ENCODE measurements at regions not wholly inside any gene's neighbourhood (a gene's known extent, or its start where the extent isn't known, plus 50 kb on each side); places are given as distances from the start of the nearest gene placed in this dataset.
"Not testable (repeated sequence)": the region's sequence is repeated elsewhere in the genome, so short reads cannot be mapped to it uniquely, and the experiment has no call there.

- no peak for DNase-seq
Observed at GRCh38 chr13:90027409-90027808, 1320.1 kb upstream of the MIR17HG start.

DNA sequence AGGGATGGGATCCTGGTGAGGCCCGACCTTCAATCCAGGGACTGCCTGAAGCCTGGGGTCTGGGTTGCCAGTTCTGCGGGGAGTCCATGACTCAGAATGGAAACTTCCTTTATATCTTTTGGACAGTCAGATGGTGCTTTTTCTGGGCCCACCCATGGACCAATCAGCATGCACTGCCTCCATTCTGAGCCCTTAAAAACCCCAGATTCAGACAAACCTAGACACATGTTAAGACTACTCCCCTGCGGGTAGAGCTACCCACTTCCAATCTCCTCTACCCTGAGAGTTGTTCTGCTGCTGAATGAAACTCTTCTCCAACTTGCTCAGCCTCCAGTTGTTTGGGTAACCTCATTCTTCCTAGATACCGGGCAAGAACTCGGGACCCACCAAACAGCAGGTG lies 1315.2 kb upstream of the MIR17HG start:
- DNase-seq, result no peak

DNA sequence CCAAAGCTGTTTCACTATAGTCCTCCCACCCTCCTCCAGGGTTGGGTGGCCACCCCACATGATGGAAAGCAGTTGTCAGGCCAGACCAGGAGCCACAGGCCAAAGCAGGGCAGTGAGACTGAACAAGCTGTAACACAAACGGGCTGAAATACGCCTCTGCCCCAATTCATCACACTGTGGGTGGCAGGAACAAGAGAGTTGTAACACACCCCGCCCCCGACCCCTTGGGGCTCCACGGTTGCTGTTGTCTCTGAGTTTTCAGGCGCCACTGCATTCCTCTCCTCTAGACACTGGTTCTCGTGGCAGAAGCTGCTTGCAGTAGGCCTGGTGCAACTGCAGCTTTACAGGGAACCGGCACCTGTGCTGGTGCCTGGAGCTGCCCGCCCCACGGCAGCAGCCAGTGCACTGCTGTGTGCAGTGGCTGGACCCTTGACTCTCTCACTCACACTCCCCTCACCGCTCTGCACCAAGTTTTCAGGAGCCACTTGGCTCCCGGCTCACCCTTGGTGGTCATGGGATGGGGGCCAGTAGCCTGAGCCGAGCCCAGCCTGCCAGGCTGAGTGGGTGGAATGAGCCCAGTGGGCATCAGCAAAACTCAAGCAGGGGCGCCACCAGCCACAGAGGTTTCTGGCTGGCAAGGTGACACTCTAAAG lies 1314.5 kb upstream of the MIR17HG start:
- no peak for DNase-seq

DNA sequence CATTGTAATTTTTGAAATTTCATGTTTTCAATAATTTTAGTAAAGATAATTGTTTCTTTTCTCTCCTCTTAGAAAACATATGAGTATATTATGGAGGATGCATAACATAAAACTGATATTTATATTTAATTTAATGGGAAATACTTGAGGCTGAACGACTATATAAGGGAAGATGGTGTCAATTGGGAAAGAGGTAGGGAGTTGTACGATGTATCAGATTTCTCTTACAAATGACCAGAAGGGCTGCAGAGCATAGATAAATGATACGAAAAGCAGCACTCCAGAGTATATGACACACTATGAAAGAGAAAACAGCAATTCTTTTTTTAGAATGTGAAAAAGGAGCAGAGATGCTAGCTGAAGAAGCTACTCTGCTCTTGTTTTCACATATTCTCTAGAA lies 1308.0 kb upstream of the MIR17HG start:
- DNase-seq, result no peak

DNA sequence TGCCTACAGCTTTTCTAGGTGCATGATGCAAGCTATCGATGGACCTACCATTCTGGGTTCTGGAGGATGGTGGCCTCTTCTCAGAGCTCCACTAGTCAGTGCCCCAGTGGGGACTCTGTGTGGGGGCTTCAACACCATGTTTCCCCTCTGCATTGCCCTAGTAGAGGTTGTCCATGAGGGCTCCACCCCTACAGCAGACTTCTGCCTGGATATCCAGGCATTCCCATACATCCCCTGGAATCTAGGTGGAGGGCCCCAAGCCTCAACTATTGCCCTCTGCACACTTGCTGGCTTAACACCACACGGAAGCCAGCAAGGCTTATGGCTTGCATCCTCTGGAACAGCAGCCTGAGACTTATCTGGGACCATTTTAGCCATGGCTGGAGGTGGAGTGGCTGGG lies 1299.9 kb upstream of the MIR17HG start:
- DNase-seq, result no peak

- DNase-seq, result no peak
Observed at GRCh38 chr13:90049989-90050671, 1297.4 kb upstream of the MIR17HG start.

- DNase-seq, result no peak
Observed at GRCh38 chr13:90055121-90055520, 1292.4 kb upstream of the MIR17HG start.

DNA sequence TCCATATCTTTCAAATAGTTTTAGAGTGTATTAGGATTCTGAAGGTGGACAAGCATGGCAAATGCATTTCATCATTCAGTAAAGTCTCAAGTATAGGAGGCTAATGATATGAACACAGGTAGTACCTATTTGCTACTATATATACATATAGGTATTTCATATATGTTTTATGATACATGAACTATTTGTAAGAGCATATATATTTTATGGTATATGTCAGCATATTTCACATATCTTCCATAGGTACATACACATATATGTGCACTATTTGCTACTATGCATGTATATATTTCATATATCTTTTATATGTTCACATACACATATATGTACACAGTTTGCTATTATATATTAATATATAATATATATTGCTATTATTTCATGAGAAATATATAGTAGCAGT lies 1291.7 kb upstream of the MIR17HG start:
- no peak for DNase-seq

DNA sequence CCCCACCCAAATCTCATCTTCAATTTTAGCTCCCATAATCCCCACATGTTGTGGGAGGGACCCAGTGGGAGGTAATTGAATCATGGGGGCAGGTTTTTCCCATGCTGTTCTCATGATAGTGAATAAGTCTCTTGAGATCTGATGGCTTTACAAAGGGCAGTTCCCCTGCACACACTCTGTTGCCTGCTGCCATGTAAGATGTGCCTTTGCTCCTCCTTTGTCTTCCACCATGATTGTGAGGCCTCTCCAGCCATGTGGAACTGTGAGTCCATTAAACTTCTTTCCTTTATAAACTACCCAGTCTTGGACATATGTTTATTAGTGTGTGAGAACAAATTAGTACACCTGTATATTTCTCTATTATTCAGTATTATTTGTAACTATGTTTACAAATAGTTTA lies 1283.3 kb upstream of the MIR17HG start:
- DNase-seq, result not testable (repeated sequence)

DNA sequence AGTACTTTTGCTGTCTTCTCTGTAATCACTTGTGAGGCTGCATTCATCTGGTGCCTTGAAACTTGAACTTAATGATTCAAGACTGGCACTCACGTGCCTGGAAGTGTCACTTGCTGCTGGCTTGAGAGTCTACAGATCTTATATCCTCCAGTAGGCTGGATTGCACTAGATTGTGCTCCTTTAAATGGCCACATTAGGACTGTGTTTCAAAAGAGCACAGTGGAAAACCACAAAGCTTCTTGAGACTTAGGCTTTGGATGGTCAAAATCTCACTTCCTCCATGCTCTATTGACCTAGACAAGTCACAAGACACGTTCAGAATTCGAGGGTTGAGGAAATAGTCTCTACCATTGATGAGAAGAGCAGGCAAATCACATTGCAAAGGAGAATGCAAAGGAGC lies 1278.8 kb upstream of the MIR17HG start:
- no peak for DNase-seq

DNA sequence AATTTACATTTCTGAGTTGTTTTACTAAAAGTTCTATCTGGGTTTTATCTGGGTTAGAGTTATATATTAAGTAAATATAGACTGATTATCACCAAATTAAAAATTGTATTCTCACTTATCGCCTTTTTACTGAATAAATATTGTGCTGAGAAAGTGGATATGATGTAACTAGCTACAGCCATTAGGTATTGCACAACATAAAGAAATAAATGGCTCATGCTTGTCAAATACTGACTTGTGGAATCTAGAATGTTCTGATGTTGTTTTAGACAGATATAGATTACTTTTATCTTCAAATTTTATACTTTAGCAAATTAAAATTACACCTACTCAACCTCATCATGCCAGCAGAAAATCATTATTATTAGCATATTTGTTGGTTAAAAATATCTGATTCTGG lies 1277.1 kb upstream of the MIR17HG start:
- no peak for DNase-seq

DNA sequence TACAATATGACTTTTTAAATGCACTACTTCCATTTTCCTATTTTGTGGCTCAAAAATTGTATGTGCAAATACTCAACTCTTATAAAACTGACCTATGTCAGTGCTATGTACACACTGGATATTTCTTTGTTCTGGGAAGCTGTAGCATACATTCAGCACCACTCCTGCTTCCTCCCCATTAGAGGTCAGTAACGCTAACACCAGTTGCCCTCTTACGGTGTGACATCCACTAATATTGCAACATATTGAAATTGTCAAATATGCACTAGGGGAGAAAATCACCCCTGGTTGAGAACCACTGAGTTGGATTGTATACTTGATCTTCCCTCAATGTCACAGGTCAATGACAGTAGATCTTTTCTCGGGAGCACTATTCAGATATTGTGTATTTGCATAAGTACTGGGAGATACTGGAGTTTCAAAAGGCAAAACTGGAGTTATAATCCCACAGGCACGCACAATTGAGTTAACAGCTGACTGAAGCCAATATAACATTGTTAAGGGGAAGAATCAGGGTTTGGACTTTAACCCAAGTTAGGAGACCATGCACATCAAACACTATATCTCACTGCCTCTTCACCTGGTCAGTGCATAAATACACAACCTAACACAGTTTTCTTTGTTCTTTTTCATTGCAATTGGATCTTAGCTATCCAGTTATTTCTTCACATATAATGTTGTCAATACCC lies 1276.5 kb upstream of the MIR17HG start:
- no peak for DNase-seq

- no peak for DNase-seq
Observed at GRCh38 chr13:90084684-90085290, 1262.7 kb upstream of the MIR17HG start.

DNA sequence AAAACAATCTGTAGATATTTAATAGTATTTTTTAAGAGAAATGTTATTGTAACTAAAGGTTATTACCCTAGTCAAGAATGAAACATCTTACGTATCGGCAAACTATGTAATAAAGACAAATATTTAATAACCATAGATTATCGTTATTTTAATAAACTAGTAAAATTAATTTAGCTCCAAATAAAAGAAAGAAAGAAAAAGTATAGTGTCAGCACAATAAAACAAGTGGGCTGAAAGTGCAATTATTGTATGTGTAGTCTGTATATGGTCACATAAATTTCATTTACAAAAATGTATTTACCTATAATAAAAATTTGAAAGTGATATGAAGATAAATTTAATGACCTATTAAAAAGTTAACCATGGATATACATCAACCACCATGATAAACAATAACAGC lies 1258.4 kb upstream of the MIR17HG start:
- no peak for DNase-seq

DNA sequence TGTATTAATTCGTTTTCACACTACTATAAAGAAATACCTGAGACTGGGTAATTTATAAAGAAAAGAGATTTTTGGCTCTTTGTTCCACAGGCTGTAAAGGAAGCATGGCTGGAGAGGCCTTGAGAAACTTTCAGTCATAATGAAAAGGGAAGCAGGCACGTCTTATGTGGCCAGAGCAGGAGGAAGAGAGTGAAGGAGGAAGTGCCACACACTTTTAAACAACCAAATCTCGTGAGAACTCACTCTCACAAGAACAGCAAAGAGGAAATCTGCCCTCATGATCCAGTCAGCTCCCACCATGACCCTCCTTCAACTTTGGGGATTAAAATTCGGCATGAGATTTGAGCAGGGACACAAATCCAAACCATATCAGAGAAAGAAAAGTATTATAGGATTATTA lies 1255.9 kb upstream of the MIR17HG start:
- no peak for DNase-seq

GRCh38 chr13:90094357-90094756 lies 1253.1 kb upstream of the MIR17HG start:
- DNase-seq, result no peak

DNA sequence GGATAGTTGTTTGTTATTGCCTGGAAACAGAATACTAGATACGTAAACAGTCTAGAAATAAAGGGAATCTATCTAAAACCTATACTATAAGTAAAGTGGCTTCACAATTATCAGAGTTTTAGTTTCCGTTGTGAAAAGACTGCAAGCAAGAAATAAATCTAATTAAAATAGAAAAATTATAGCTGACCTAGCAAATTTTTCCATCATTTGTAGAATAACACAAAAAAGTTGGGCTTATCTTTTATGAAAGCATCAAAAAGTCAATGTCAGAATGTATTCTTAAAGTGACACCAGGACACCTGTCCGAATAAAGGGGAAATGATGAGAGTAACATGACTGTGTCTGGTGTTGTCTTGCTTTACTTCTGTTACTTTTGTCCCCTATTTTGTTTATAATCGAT lies 1248.9 kb upstream of the MIR17HG start:
- no peak for DNase-seq

GRCh38 chr13:90099847-90100246 lies 1247.6 kb upstream of the MIR17HG start:
- no peak for DNase-seq

- no peak for DNase-seq
Observed at GRCh38 chr13:90103099-90103784, 1244.2 kb upstream of the MIR17HG start.

DNA sequence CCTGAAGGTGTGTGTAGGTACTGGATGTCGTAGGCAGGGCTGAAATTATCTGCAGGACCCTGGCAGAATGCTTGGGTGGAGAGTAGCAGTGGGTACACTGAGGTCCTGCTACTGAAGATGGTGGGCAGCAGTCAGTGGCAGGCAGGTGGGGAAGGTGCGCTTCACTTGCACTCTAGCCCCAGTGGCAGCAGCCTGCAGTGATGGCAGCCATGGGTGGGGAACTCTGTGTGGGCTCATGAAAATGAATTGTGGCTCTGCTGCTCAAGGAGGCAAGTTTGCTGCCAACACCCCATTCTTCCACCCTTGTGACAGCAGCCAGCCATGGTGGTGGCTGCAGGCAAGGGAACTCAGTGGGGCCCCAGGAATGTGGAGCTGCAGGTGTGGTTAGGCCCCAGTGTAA lies 1242.7 kb upstream of the MIR17HG start:
- no peak for DNase-seq

DNA sequence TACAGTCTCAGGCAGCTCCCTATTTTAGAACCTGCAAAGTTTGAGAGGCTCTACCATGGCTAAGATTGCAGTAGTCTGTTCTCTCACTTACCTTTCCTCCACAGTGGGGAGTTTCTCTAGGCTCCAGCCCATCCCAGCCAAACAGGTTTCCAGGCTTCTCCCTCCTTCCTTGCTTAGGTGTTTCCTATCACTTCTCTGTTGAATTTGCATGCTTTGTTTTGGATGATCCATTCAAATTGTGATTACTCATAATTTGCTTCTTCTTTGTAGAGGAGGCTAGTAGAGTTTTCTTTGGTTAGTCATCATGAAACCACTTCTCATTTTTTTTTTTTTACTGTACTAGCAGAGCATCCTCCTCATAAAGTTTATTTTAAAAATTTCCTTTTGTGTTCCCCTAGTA lies 1242.2 kb upstream of the MIR17HG start:
- no peak for DNase-seq

- no peak for DNase-seq
Observed at GRCh38 chr13:90105849-90106496, 1241.5 kb upstream of the MIR17HG start.

DNA sequence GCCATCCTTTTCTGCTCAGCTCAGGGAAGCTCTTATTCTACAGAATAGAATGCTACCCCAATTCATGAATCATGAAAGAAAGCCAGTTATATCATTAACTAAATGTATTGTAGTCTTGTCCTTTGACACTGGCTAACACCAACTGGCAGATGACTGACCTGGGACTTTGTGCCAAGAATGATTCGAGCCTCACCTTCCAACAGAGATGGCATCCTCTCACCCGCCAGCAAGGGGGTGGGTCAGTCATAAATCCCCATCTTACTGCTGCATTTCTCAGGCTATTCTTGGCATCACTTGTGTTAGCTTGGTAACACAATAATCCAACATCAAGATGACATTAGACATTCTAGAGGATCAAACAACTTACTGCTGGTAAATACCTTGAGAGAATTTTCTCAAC lies 1239.8 kb upstream of the MIR17HG start:
- DNase-seq, result no peak

Data from activated T-cell treated with anti-CD3 and anti-CD28 coated beads, Interleukin-2, amount 50 U/mL, for 48 hours (primary cell).